ENCODE measurements at regions not wholly inside any gene's neighbourhood (a gene's known extent, or its start where the extent isn't known, plus 50 kb on each side); places are given as distances from the start of the nearest gene placed in this dataset.
A peak's percentile ranks its signal among the peaks of the same experiment; 100 is the strongest.

DNA sequence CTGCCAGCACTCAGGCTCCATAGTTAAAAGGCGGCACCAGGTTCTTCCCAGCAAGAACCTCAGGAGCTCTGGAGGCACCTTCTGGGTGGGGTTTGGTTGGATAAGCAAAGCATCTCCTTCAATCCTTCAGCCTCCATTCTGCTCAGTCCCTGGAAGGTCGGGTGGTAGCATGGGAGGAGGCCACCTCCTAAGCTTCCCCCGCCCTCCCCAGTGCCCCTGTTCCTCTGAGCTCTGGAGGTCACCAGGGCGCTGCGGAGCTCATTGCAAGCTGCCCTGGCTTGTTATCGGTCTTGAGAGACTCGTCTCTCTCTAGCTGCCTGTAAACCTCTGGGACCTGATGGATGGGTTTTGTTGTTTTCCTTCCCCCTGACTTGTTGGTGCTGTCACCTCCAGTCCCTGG lies 124.8 kb downstream of the RPLP1 start:
- no peak for TF ChIP-seq ZFX (IDR thresholded peaks at IDR 0.05; ENCODE audit: borderline replicate concordance)
- TF ChIP-seq, protein P1, sequence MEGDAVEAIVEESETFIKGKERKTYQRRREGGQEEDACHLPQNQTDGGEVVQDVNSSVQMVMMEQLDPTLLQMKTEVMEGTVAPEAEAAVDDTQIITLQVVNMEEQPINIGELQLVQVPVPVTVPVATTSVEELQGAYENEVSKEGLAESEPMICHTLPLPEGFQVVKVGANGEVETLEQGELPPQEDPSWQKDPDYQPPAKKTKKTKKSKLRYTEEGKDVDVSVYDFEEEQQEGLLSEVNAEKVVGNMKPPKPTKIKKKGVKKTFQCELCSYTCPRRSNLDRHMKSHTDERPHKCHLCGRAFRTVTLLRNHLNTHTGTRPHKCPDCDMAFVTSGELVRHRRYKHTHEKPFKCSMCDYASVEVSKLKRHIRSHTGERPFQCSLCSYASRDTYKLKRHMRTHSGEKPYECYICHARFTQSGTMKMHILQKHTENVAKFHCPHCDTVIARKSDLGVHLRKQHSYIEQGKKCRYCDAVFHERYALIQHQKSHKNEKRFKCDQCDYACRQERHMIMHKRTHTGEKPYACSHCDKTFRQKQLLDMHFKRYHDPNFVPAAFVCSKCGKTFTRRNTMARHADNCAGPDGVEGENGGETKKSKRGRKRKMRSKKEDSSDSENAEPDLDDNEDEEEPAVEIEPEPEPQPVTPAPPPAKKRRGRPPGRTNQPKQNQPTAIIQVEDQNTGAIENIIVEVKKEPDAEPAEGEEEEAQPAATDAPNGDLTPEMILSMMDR (IDR thresholded peaks at IDR 0.05): no peak
- peak overlapping the region; percentile 72 for H3K27ac ChIP-seq

- TF ChIP-seq, protein P1 (IDR thresholded peaks at IDR 0.05): no peak
- TF ChIP-seq ZFX (IDR thresholded peaks at IDR 0.05; ENCODE audit: borderline replicate concordance): no peak
- no peak overlapping the region for H3K27ac ChIP-seq
Observed at GRCh38 chr15:69578252-69578651, 125.6 kb downstream of the RPLP1 start.

- H3K27ac ChIP-seq: no peak overlapping the region
- no peak for TF ChIP-seq ZFX (IDR thresholded peaks at IDR 0.05; ENCODE audit: borderline replicate concordance)
- TF ChIP-seq, protein P1 (IDR thresholded peaks at IDR 0.05): no peak
Observed at GRCh38 chr15:69578787-69579583, 126.4 kb downstream of the RPLP1 start.

GRCh38 chr15:69579950-69580618 lies 127.5 kb downstream of the RPLP1 start:
- TF ChIP-seq, protein P1 (IDR thresholded peaks at IDR 0.05): no peak
- no peak for TF ChIP-seq ZFX (IDR thresholded peaks at IDR 0.05; ENCODE audit: borderline replicate concordance)
- no peak overlapping the region for H3K27ac ChIP-seq

GRCh38 chr15:69583626-69584025 lies 131.0 kb downstream of the RPLP1 start:
- H3K27ac ChIP-seq: no peak overlapping the region
- TF ChIP-seq ZFX (IDR thresholded peaks at IDR 0.05; ENCODE audit: borderline replicate concordance): no peak
- TF ChIP-seq, protein P1 (IDR thresholded peaks at IDR 0.05): no peak

DNA sequence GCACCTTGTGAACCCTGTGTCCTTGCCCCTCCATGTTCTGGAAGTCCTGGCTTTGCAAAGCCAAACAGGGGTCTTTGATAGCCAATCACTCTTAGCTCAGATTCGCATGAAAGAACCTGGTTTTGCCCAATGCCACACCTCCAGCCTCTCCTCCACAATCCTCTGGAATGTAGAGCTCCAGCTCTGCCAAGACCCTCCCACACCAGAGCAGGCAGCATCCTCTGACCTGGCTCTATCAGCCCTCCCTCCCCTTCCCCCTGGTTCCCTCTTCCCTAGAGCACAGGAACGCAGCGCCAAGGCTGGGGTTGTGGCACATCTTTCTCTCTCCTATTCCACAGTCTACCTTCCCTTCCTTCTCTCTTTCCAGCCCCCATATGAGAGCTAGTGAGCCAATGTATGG lies 133.3 kb downstream of the RPLP1 start:
- TF ChIP-seq ZFX (IDR thresholded peaks at IDR 0.05; ENCODE audit: borderline replicate concordance): no peak
- TF ChIP-seq, protein P1 (IDR thresholded peaks at IDR 0.05): no peak
- no peak overlapping the region for H3K27ac ChIP-seq

DNA sequence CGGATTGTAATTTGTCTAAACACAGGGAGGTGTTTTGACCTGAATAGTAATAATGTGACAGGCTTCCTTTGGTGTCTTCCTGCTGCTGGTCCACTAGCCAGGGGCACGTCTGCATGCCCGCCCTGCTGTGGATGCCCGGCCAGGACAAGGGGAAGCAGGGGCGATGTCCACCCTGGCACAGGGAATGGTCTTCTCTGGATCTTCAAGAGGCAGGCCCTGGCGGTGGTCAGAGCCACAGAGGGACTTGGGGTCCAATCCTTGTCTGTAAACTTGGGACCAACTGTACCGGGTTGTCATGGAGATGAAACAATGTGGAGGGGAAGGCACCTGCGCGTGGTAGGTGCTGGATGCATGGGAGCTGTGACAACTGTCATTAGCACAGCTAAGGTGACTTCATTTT lies 134.1 kb downstream of the RPLP1 start:
- no peak overlapping the region for H3K27ac ChIP-seq
- TF ChIP-seq ZFX (IDR thresholded peaks at IDR 0.05; ENCODE audit: borderline replicate concordance): no peak
- TF ChIP-seq, protein P1 (IDR thresholded peaks at IDR 0.05): no peak

All from 22Rv1 (cell line).